Cardiac muscle cell (in vitro differentiated cells and primary cell): ENCODE measurements at regions not wholly inside any gene's neighbourhood (a gene's known extent, or its start where the extent isn't known, plus 50 kb on each side); places are given as distances from the start of the nearest gene placed in this dataset.

Experiments used
- DNase-seq, 2 donors: peaks; one replicate each; pipeline versions ENCODE4 v3.0.0 to v3.0.0-alpha.2; 2010 to 2017; ENCODE audit warnings: low read depth in 1 of 2, low spot score in 1 of 2
- H3K27ac ChIP-seq: fragments of 200-600 bp; sonication (generic); 2 replicates; pipeline ENCODE4 v1.5.1; 2016
- H3K27me3 ChIP-seq: fragments of 200-600 bp; sonication (generic); 2 replicates; pipeline ENCODE4 v1.6.0; 2016; ENCODE audit warnings: control low read depth
- H3K36me3 ChIP-seq: fragments of 200-600 bp; sonication (generic); 2 replicates; pipeline ENCODE4 v1.5.1; 2016; ENCODE audit warnings: control low read depth
- H3K4me1 ChIP-seq: fragments of 200-600 bp; sonication (generic); 2 replicates; pipeline ENCODE4 v1.8.1; 2017; ENCODE audit warnings: low read depth, mild to moderate bottlenecking, mixed run types
- H3K4me3 ChIP-seq: fragments of 200-600 bp; sonication (generic); 2 replicates; pipeline ENCODE4 v1.5.1; 2016; ENCODE audit warnings: mild to moderate bottlenecking
- H3K9me3 ChIP-seq: fragments of 200-600 bp; sonication (generic); 2 replicates; pipeline ENCODE4 v1.5.1; 2017; ENCODE audit warnings: low read depth, mild to moderate bottlenecking, control low read depth
- TF ChIP-seq, protein P1 (sequence below): IDR thresholded peaks from 2 replicates; pipeline ENCODE4 v1.5.1; 2012; ENCODE audit warnings: low read depth, mild to moderate bottlenecking, low read length

- H3K9me3 ChIP-seq, result no peaks in the 10 kb centered on the region
- no peak overlapping the region for H3K27ac ChIP-seq
- no peaks in the 10 kb centered on the region for H3K27me3 ChIP-seq
- no peaks in the 10 kb centered on the region for H3K4me1 ChIP-seq
- DNase-seq, result peak; percentile 52 to 70
- TF ChIP-seq, protein P1, sequence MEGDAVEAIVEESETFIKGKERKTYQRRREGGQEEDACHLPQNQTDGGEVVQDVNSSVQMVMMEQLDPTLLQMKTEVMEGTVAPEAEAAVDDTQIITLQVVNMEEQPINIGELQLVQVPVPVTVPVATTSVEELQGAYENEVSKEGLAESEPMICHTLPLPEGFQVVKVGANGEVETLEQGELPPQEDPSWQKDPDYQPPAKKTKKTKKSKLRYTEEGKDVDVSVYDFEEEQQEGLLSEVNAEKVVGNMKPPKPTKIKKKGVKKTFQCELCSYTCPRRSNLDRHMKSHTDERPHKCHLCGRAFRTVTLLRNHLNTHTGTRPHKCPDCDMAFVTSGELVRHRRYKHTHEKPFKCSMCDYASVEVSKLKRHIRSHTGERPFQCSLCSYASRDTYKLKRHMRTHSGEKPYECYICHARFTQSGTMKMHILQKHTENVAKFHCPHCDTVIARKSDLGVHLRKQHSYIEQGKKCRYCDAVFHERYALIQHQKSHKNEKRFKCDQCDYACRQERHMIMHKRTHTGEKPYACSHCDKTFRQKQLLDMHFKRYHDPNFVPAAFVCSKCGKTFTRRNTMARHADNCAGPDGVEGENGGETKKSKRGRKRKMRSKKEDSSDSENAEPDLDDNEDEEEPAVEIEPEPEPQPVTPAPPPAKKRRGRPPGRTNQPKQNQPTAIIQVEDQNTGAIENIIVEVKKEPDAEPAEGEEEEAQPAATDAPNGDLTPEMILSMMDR, result peak; percentile 58
- no peak overlapping the region for H3K4me3 ChIP-seq
- H3K36me3 ChIP-seq, result no peaks in the 10 kb centered on the region
Observed at GRCh38 chr21:14737922-14738321, 191.8 kb upstream of the SAMSN1 start.

GRCh38 chr21:14737284-14737691 is 191.2 kb upstream of the SAMSN1 start:
- no peaks in the 10 kb centered on the region for H3K9me3 ChIP-seq
- H3K27me3 ChIP-seq, result no peaks in the 10 kb centered on the region
- TF ChIP-seq, protein P1, result no peak
- H3K36me3 ChIP-seq, result no peaks in the 10 kb centered on the region
- no peak overlapping the region for H3K4me3 ChIP-seq
- H3K27ac ChIP-seq, result no peak overlapping the region
- DNase-seq, result no peak
- H3K4me1 ChIP-seq, result no peaks in the 10 kb centered on the region

DNA sequence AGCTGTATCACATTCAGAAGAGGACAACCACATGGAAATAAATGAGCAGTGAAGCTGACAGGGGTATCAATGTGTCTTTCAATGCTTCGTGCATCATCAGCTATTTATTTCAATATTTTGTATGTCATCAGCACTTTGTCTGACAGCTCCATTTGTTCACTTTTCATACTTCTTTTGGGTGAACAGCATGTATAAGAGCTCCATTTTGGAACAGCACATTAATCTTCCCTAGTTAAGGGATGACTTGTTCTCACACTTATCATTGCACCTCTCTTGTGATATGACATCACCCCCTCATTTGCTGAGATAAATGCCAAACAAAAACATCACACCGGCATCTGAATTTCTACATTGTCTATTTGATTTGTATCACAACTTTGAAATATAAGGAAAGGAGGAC is 190.6 kb upstream of the SAMSN1 start:
- DNase-seq, result no peak
- no peaks in the 10 kb centered on the region for H3K4me1 ChIP-seq
- H3K9me3 ChIP-seq, result no peaks in the 10 kb centered on the region
- no peak overlapping the region for H3K4me3 ChIP-seq
- no peaks in the 10 kb centered on the region for H3K36me3 ChIP-seq
- no peak overlapping the region for H3K27ac ChIP-seq
- no peaks in the 10 kb centered on the region for H3K27me3 ChIP-seq
- TF ChIP-seq, protein P1, result no peak

DNA sequence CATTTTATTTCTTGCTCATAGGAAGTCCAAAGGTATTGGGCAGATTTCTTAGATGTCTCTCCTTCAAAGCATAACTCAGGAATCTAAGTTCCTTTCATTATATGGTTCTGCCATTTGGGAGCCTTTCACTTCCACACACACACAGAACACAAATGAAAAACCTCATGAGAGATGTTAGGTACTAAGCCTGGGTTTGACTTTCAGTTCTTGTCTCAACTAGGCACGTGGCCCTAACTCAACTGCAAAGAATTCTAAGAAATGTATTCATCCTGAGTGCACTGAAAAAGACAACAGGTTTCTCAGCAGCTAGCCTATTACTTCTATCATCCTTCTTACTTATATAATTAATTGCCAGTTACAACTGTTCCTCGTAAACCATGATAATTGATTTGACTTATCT is 190.0 kb upstream of the SAMSN1 start:
- H3K9me3 ChIP-seq, result no peaks in the 10 kb centered on the region
- no peaks in the 10 kb centered on the region for H3K27me3 ChIP-seq
- TF ChIP-seq, protein P1, result no peak
- no peak for DNase-seq
- H3K4me3 ChIP-seq, result no peak overlapping the region
- no peaks in the 10 kb centered on the region for H3K4me1 ChIP-seq
- H3K27ac ChIP-seq, result no peak overlapping the region
- H3K36me3 ChIP-seq, result no peaks in the 10 kb centered on the region

- DNase-seq, result no peak
Observed at GRCh38 chr21:14734833-14735232, 188.7 kb upstream of the SAMSN1 start.

More at GRCh38 chr21:14734833-14735232, 188.7 kb upstream of the SAMSN1 start:
- Histone ChIP-seq H3K9me3 (no peaks in the 10 kb centered on the region), H3K4me3 (no peak overlapping the region), H3K4me1 (no peaks in the 10 kb centered on the region), H3K27ac (no peak overlapping the region), H3K27me3 (no peaks in the 10 kb centered on the region), H3K36me3 (no peaks in the 10 kb centered on the region)
- TF ChIP-seq, protein P1, result no peak
